Neural cell (in vitro differentiated cells): ENCODE measurements at regions not wholly inside any gene's neighbourhood (a gene's known extent, or its start where the extent isn't known, plus 50 kb on each side); places are given as distances from the start of the nearest gene placed in this dataset.

Source experiments
- H2AFZ ChIP-seq: fragments of 200-600, 300-800 bp; sonication (generic), shearing (Covaris generic); 2 replicates; pipeline ENCODE4 v1.6.0; 2014; ENCODE audit warnings: low read depth, mild to moderate bottlenecking, antibody characterized with exemption, low read length, moderate library complexity
- H3F3A ChIP-seq: fragments of 200-600 bp; shearing (Covaris generic); 2 replicates; pipeline ENCODE4 v1.6.1; 2016; ENCODE audit warnings: mild to moderate bottlenecking, moderate library complexity, mixed read lengths, antibody characterized with exemption, low read length; ENCODE audit not compliant: insufficient read depth, poor library complexity, severe bottlenecking
- H3K27ac ChIP-seq: fragments of 200-600, 300-800 bp; sonication (generic), shearing (Covaris generic); 2 replicates; pipeline ENCODE4 v1.5.1; 2014; ENCODE audit warnings: mild to moderate bottlenecking, low read length, moderate library complexity
- H3K27me3 ChIP-seq: fragments of 300-800, 200-600 bp; sonication (generic), shearing (Covaris generic); 2 replicates; pipeline ENCODE4 v1.6.0; 2014; ENCODE audit warnings: mild to moderate bottlenecking, low read depth, low read length, moderate library complexity; ENCODE audit not compliant: insufficient read depth
- H3K36me3 ChIP-seq: fragments of 300-800, 200-600 bp; sonication (generic), shearing (Covaris generic); 2 replicates; pipeline ENCODE4 v1.5.1; 2014; ENCODE audit warnings: mild to moderate bottlenecking, antibody characterized with exemption, low read length, moderate library complexity; ENCODE audit not compliant: insufficient read depth
- H3K4me2 ChIP-seq: fragments of 300-800, 200-600 bp; sonication (generic), shearing (Covaris generic); 2 replicates; pipeline ENCODE4 v1.6.0; 2014; ENCODE audit warnings: mild to moderate bottlenecking, low read length
- H3K4me3 ChIP-seq: fragments of 300-800, 200-600 bp; sonication (generic), shearing (Covaris generic); 2 replicates; pipeline ENCODE4 v1.5.1; 2014; ENCODE audit warnings: mild to moderate bottlenecking, low read length, moderate library complexity
- H3K79me2 ChIP-seq: fragments of 200-600 bp; shearing (Covaris generic); replicated peaks from 2 replicates; pipeline ENCODE4 v1.6.0; 2014; ENCODE audit warnings: mild to moderate bottlenecking, low read length, moderate library complexity; ENCODE audit not compliant: insufficient read depth
- H3K9ac ChIP-seq: fragments of 300-800, 200-600 bp; sonication (generic), shearing (Covaris generic); 2 replicates; pipeline ENCODE4 v1.6.1; 2016; ENCODE audit warnings: mild to moderate bottlenecking, low read length, mixed read lengths
- H3K9me2 ChIP-seq: fragments of 200-600 bp; shearing (Covaris generic); 2 replicates; pipeline ENCODE4 v1.6.1; 2016; ENCODE audit warnings: mild to moderate bottlenecking, low read length, mixed read lengths; ENCODE audit not compliant: insufficient read depth
- H3K9me3 ChIP-seq: fragments of 200-600, 300-800 bp; sonication (generic), shearing (Covaris generic); 2 replicates; pipeline ENCODE4 v1.6.1; 2016; ENCODE audit warnings: mild to moderate bottlenecking, mixed run types, low read length, moderate library complexity, mixed read lengths
- H4K20me1 ChIP-seq: fragments of 200-600 bp; shearing (Covaris generic); 2 replicates; pipeline ENCODE4 v1.6.1; 2016; ENCODE audit warnings: mild to moderate bottlenecking, mixed run types; ENCODE audit not compliant: insufficient read depth
- CTCF ChIP-seq: fragments of 450-650 bp; IDR thresholded peaks from 2 replicates; pipeline ENCODE4 v1.5.1; 2014; ENCODE audit warnings: antibody characterized with exemption, mild to moderate bottlenecking, moderate library complexity; ENCODE audit not compliant: poor library complexity, severe bottlenecking
- EP300 ChIP-seq: fragments of 450-650 bp; conservative IDR thresholded peaks from 2 replicates; pipeline ENCODE4 v1.6.1; 2014; ENCODE audit warnings: antibody characterized with exemption, mild to moderate bottlenecking, moderate library complexity; ENCODE audit not compliant: poor library complexity, severe bottlenecking
- EZH2 ChIP-seq: fragments of 200-600, 300-800 bp; shearing (Covaris generic), sonication (generic); IDR thresholded peaks from 2 replicates; pipeline ENCODE4 v1.6.1; 2014; ENCODE audit warnings: antibody characterized with exemption, low read length, borderline replicate concordance, mild to moderate bottlenecking; ENCODE audit not compliant: insufficient read depth, poor library complexity, severe bottlenecking
- MXI1 ChIP-seq: fragments of 450-650 bp; conservative IDR thresholded peaks from 2 replicates; pipeline ENCODE4 v1.6.1; 2014; ENCODE audit warnings: antibody characterized with exemption, mild to moderate bottlenecking; ENCODE audit not compliant: poor library complexity, severe bottlenecking
- POLR2AphosphoS5 ChIP-seq: IDR thresholded peaks from 2 replicates; pipeline ENCODE4 v1.6.1; 2012
- RAD21 ChIP-seq: fragments of 450-650 bp; conservative IDR thresholded peaks from 2 replicates; pipeline ENCODE4 v1.6.1; 2014; ENCODE audit warnings: antibody characterized with exemption, mild to moderate bottlenecking, moderate library complexity
- REST ChIP-seq: IDR thresholded peaks from 2 replicates; pipeline ENCODE4 v1.6.1; 2012; ENCODE audit warnings: borderline replicate concordance
- SMC3 ChIP-seq: fragments of 450-650 bp; conservative IDR thresholded peaks from 2 replicates; pipeline ENCODE4 v1.6.1; 2014; ENCODE audit warnings: antibody characterized with exemption, mild to moderate bottlenecking, moderate library complexity; ENCODE audit not compliant: poor library complexity
- TAF1 ChIP-seq: IDR thresholded peaks from 2 replicates; pipeline ENCODE4 v1.6.1; 2012; ENCODE audit warnings: low read depth

GRCh38 chr13:84591444-84591843 is 709.2 kb upstream of the SLITRK1 start:
- Histone ChIP-seq H3K27me3 (no peaks in the 10 kb centered on the region), H3K9ac (no peak overlapping the region), H3F3A (no peaks in the 10 kb centered on the region), H3K27ac (no peak overlapping the region), H3K9me3 (no peaks in the 10 kb centered on the region), H4K20me1 (no peaks in the 10 kb centered on the region), H3K4me2 (no peak overlapping the region), H2AFZ (no peak overlapping the region), H3K9me2 (no peaks in the 10 kb centered on the region), H3K4me3 (no peak overlapping the region), H3K79me2 (no peaks in the 10 kb centered on the region), H3K36me3 (no peaks in the 10 kb centered on the region)
- no peak for TF ChIP-seq CTCF
- TF ChIP-seq EP300: no peak
- no peak for TF ChIP-seq POLR2AphosphoS5
- TF ChIP-seq MXI1: no peak
- no peak for TF ChIP-seq REST

- H3K9me3 ChIP-seq: no peaks in the 10 kb centered on the region
- H3F3A ChIP-seq: no peaks in the 10 kb centered on the region
- no peaks in the 10 kb centered on the region for H3K9me2 ChIP-seq
- no peak overlapping the region for H2AFZ ChIP-seq
- H3K36me3 ChIP-seq: no peaks in the 10 kb centered on the region
- H3K27me3 ChIP-seq: no peaks in the 10 kb centered on the region
- H3K4me3 ChIP-seq: no peak overlapping the region
- no peaks in the 10 kb centered on the region for H4K20me1 ChIP-seq
- no peak overlapping the region for H3K4me2 ChIP-seq
- H3K9ac ChIP-seq: no peak overlapping the region
- TF ChIP-seq EP300 (no peak), CTCF (no peak), RAD21 (no peak), REST (no peak), MXI1 (no peak), POLR2AphosphoS5 (no peak), SMC3 (no peak), EZH2 (no peak), TAF1 (no peak)
- no peak overlapping the region for H3K27ac ChIP-seq
- no peaks in the 10 kb centered on the region for H3K79me2 ChIP-seq
Observed at GRCh38 chr13:84590663-84591062, 708.4 kb upstream of the SLITRK1 start.
